Neural crest cell (in vitro differentiated cells): ENCODE measurements at regions not wholly inside any gene's neighbourhood (a gene's known extent, or its start where the extent isn't known, plus 50 kb on each side); places are given as distances from the start of the nearest gene placed in this dataset.

ENCODE experiments used
- DNase-seq: peaks from one replicate; pipeline ENCODE4 v3.0.0; 2021; ENCODE audit warnings: low read depth, mixed read lengths, low spot score
- H3K27ac Mint-ChIP-seq: one replicate; pipeline ENCODE4 v1.8.0; 2021; ENCODE audit warnings: mild to moderate bottlenecking, mixed read lengths; ENCODE audit not compliant: unreplicated experiment
- H3K27me3 Mint-ChIP-seq: 2 replicates; pipeline ENCODE4 v1.8.0; 2021; ENCODE audit warnings: low read depth, mild to moderate bottlenecking, mixed read lengths
- H3K36me3 Mint-ChIP-seq: 2 replicates; pipeline ENCODE4 v1.8.0; 2021; ENCODE audit warnings: low read depth, mild to moderate bottlenecking, mixed read lengths
- H3K4me1 Mint-ChIP-seq: 2 replicates; pipeline ENCODE4 v1.8.0; 2021; ENCODE audit warnings: mixed read lengths
- H3K4me3 Mint-ChIP-seq: one replicate; pipeline ENCODE4 v1.8.0; 2021; ENCODE audit warnings: mild to moderate bottlenecking, mixed read lengths
- H3K9me3 Mint-ChIP-seq: 2 replicates; pipeline ENCODE4 v1.8.0; 2021; ENCODE audit warnings: mixed read lengths
- TF ChIP-seq, protein P1 (sequence below): fragments of 200-600 bp; sonication (generic); conservative IDR thresholded peaks from 2 replicates; pipeline ENCODE4 v1.5.0; 2021; ENCODE audit warnings: antibody characterized with exemption, mild to moderate bottlenecking

DNA sequence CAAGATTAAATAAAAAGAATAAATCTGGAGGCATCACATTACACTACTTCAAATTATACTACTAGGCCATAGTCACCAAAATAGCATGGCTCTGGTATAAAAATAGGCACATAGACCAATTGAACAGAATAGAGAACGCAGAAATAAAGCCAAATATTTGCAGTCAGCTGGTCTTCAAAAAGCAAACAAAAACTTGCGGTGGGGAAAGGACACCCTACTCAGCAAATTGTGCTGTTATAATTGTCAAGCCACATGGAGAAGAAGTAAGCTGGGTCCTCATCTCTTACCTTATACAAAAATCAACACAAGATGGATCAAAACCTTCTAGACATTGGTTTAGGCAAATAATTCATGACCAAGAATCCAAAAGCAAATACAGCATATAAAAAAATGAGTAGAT, 259.2 kb upstream of the SLITRK3 start:
- no peaks in the 10 kb centered on the region for H3K4me1 Mint-ChIP-seq
- H3K4me3 Mint-ChIP-seq: no peak overlapping the region
- H3K27me3 Mint-ChIP-seq: no peaks in the 10 kb centered on the region
- H3K36me3 Mint-ChIP-seq: no peaks in the 10 kb centered on the region
- DNase-seq: no peak
- peaks cover 11% of the 10 kb centered on the region for H3K9me3 Mint-ChIP-seq
- H3K27ac Mint-ChIP-seq: no peak overlapping the region
- TF ChIP-seq, protein P1, sequence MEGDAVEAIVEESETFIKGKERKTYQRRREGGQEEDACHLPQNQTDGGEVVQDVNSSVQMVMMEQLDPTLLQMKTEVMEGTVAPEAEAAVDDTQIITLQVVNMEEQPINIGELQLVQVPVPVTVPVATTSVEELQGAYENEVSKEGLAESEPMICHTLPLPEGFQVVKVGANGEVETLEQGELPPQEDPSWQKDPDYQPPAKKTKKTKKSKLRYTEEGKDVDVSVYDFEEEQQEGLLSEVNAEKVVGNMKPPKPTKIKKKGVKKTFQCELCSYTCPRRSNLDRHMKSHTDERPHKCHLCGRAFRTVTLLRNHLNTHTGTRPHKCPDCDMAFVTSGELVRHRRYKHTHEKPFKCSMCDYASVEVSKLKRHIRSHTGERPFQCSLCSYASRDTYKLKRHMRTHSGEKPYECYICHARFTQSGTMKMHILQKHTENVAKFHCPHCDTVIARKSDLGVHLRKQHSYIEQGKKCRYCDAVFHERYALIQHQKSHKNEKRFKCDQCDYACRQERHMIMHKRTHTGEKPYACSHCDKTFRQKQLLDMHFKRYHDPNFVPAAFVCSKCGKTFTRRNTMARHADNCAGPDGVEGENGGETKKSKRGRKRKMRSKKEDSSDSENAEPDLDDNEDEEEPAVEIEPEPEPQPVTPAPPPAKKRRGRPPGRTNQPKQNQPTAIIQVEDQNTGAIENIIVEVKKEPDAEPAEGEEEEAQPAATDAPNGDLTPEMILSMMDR: no peak

DNA sequence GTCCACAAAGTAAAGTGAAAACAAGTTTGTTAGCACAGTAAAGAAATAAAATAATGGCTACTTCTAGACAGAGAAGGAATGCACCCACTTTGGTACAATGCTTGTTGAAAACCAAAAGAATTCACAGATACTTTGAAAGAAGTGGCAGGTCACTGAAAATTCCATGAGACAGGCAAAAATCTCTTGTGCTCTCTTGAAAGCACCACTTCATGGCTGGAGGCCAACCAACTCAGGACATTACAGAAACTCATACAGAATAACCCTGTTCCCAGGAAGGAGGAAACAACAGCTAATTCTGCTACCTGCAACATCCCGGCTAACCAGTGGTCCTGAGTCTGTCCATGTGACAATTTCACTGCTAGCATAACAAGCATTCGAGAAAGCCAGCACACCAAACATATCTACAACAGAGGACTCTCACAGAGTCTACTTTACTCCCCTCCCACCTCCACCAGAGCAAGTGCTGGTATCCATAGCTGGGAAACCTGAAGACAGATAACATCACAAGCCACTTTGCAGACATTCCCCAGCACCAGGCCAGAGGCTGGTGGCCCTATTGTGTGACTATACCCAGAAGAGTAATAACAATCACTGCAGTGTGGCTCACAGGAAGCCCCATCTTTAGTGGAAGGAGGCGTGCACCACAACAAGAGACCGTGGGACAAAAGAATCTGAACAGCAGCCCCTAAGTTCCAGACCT, 255.3 kb upstream of the SLITRK3 start:
- no peaks in the 10 kb centered on the region for H3K4me1 Mint-ChIP-seq
- DNase-seq: no peak
- H3K4me3 Mint-ChIP-seq: no peak overlapping the region
- no peak overlapping the region for H3K27ac Mint-ChIP-seq
- no peaks in the 10 kb centered on the region for H3K27me3 Mint-ChIP-seq
- TF ChIP-seq, protein P1: no peak
- H3K36me3 Mint-ChIP-seq: no peaks in the 10 kb centered on the region
- H3K9me3 Mint-ChIP-seq: peaks cover 17% of the 10 kb centered on the region

DNA sequence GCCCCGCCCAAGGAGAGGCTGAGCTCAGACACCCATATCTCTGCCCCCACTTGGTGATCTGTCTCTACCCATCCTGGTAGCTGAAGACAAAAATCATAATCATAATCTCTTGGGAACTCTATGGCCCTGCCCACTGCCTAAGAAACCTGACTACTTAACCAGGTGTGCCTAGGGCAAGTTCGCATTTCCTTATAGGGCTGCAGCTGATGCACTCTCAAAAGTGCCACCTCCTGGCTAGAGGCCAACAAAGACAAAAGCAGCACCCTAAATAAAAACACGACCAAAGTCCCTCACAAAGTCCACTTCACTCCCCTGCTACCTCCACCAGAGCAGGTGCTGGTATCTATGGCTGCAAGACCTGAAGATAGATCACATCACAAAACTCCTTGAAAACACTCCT, 250.4 kb upstream of the SLITRK3 start:
- H3K36me3 Mint-ChIP-seq: no peaks in the 10 kb centered on the region
- H3K4me3 Mint-ChIP-seq: no peak overlapping the region
- TF ChIP-seq, protein P1: no peak
- H3K27ac Mint-ChIP-seq: no peak overlapping the region
- H3K27me3 Mint-ChIP-seq: no peaks in the 10 kb centered on the region
- H3K9me3 Mint-ChIP-seq: peaks cover 5% of the 10 kb centered on the region
- DNase-seq: no peak
- H3K4me1 Mint-ChIP-seq: no peaks in the 10 kb centered on the region

DNA sequence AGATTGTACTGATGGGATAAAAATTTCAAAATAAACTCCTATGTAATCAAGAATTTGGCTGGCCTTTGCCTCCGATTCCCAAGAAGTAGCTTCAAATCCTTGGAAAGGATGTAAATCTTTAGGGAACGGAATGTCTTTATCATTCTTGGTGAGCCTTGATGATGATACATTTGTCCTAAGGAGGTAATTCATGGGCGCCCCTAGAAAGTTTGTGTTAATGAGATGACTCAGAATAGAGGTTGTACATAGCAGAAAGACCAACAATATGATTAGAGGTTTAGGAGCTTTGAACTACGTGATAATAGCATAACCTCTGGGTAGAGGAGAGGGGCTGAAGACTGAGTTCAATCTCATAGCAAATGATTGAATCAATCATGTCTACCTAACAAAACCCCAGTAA, 248.6 kb upstream of the SLITRK3 start:
- TF ChIP-seq, protein P1: no peak
- H3K9me3 Mint-ChIP-seq: peaks cover 5% of the 10 kb centered on the region
- no peak overlapping the region for H3K4me3 Mint-ChIP-seq
- H3K36me3 Mint-ChIP-seq: no peaks in the 10 kb centered on the region
- H3K27ac Mint-ChIP-seq: no peak overlapping the region
- DNase-seq: no peak
- H3K27me3 Mint-ChIP-seq: no peaks in the 10 kb centered on the region
- H3K4me1 Mint-ChIP-seq: no peaks in the 10 kb centered on the region

DNA sequence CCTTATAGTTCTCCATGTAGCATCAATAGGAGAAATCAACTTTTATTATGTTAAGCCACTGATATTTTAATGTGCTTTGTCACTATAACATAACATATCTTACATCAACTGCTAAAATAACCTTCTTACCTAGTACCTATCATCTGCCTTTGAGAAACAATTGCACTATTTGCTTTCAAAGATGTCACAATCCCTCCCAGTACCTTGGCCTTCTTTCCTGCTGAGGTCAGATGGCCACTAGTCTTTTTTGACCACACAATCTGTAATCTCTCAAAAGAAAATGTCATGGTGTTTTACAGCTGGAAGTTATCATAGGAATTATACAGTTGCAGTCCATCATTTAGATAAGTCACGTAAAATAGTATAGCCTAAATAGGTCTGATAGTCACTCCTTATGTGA, 247.5 kb upstream of the SLITRK3 start:
- H3K4me3 Mint-ChIP-seq: no peak overlapping the region
- no peaks in the 10 kb centered on the region for H3K27me3 Mint-ChIP-seq
- H3K36me3 Mint-ChIP-seq: no peaks in the 10 kb centered on the region
- TF ChIP-seq, protein P1: no peak
- peaks cover 5% of the 10 kb centered on the region for H3K9me3 Mint-ChIP-seq
- DNase-seq: no peak
- no peak overlapping the region for H3K27ac Mint-ChIP-seq
- no peaks in the 10 kb centered on the region for H3K4me1 Mint-ChIP-seq
